GM10248 (cell line): ENCODE measurements at regions not wholly inside any gene's neighbourhood (a gene's known extent, or its start where the extent isn't known, plus 50 kb on each side); places are given as distances from the start of the nearest gene placed in this dataset.
"Not testable (repeated sequence)": the region's sequence is repeated elsewhere in the genome, so short reads cannot be mapped to it uniquely, and the experiment has no call there.

Source experiments
- CTCF ChIA-PET: fragments of 300-600 bp; sonication (Branson Sonifier 250); formaldehyde crosslinking; extraction: SDS; loops from one replicate; lab custom pipeline; 2021; ENCODE audit warnings: antibody characterized with exemption; lab: Yijun Ruan, JAX
- POLR2A ChIA-PET: fragments of 350-650 bp; sonication (Branson Sonifier 250); formaldehyde crosslinking; extraction: SDS; loops from one replicate; lab custom pipeline; 2020; ENCODE audit warnings: antibody characterized with exemption; lab: Yijun Ruan, JAX
- DNase-seq: peaks from one replicate; pipeline ENCODE4 v3.0.0; 2012; ENCODE audit errors: extremely low spot score
- CTCF ChIP-seq: IDR thresholded peaks from 2 replicates; pipeline ENCODE4 v1.5.1; 2012; ENCODE audit warnings: mild to moderate bottlenecking, low read depth; ENCODE audit errors: extremely low read depth, missing control alignments, control extremely low read depth

GRCh38 chr3:39725321-39725720 is 84.1 kb upstream of the MYRIP start:
- no peak for DNase-seq
- TF ChIP-seq CTCF, result no peak
- ChIA-PET CTCF (interaction anchor here (1.2 to 2.4 kb wide), 4 partner anchors 9 to 454 kb away, joined by 3 to 9 read pairs (median 6); no protein-coding TSS in a partner anchor), POLR2A (no interaction called here)

GRCh38 chr3:39727415-39727814 is 82.0 kb upstream of the MYRIP start:
- ChIA-PET POLR2A (no interaction called here), CTCF (no interaction called here)
- TF ChIP-seq CTCF, result no peak
- no peak for DNase-seq

- ChIA-PET CTCF (no interaction called here), POLR2A (no interaction called here)
- DNase-seq, result no peak
- no peak for TF ChIP-seq CTCF
These were observed 75.6 kb upstream of the MYRIP start for GRCh38 chr3:39733804-39734203.

GRCh38 chr3:39739658-39740057 is 69.8 kb upstream of the MYRIP start:
- DNase-seq, POLR2A ChIA-PET: not testable (repeated sequence)
- CTCF ChIA-PET, result interaction anchor here (1.4 to 1.6 kb wide), 2 partner anchors 21 to 569 kb away, joined by 3 read pairs; no protein-coding TSS in a partner anchor

GRCh38 chr3:39744746-39745145 is 64.7 kb upstream of the MYRIP start:
- no peak for DNase-seq
- no peak for TF ChIP-seq CTCF
- CTCF ChIA-PET, result no interaction called here
- POLR2A ChIA-PET, result no interaction called here

GRCh38 chr3:39748002-39748401 is 61.4 kb upstream of the MYRIP start:
- CTCF ChIA-PET, result interaction anchor here (0.8 kb wide), 1 partner anchor 11 kb away, joined by 3 read pairs; no protein-coding TSS in a partner anchor
- POLR2A ChIA-PET, result no interaction called here
- no peak for DNase-seq
- TF ChIP-seq CTCF, result no peak

- TF ChIP-seq CTCF, result no peak
- no peak for DNase-seq
- POLR2A ChIA-PET, result no interaction called here
- CTCF ChIA-PET, result no interaction called here
These were observed 60.6 kb upstream of the MYRIP start for GRCh38 chr3:39748763-39749162.
